SK-N-SH (cell line): ENCODE measurements at regions not wholly inside any gene's neighbourhood (a gene's known extent, or its start where the extent isn't known, plus 50 kb on each side); places are given as distances from the start of the nearest gene placed in this dataset.

ENCODE experiments used
- CTCF ChIA-PET: fragments of 300-600, 350-600 bp; formaldehyde crosslinking; extraction: SDS; loops from one replicate; lab custom pipeline; 2021; lab: Yijun Ruan, JAX
- POLR2A ChIA-PET: fragments of 350-600 bp; sonication (Branson Sonifier 250); formaldehyde crosslinking; extraction: SDS; loops from one replicate; lab custom pipeline; 2020; ENCODE audit warnings: antibody characterized with exemption, inconsistent platforms; lab: Yijun Ruan, JAX
- DNase-seq: peaks from one replicate; pipeline ENCODE4 v3.0.0; 2012
- H2AFZ ChIP-seq: fragments of 200-600 bp; sonication (generic); 2 replicates; pipeline ENCODE4 v1.8.1; 2016; ENCODE audit warnings: antibody characterized with exemption, mild to moderate bottlenecking, low read depth
- H3F3A ChIP-seq: fragments of 200-600 bp; sonication (generic); replicated peaks from 2 replicates; pipeline ENCODE3; 2016; ENCODE audit warnings: antibody characterized with exemption, mild to moderate bottlenecking; ENCODE audit not compliant: insufficient read depth
- H3K27ac ChIP-seq, 2 experiments: fragments of 200-500 bp in 1 of 2; fragments of 200-600 bp in 1 of 2; sonication (Bioruptor generic) in 1 of 2; sonication (generic), shearing (Covaris generic) in 1 of 2; 2 replicates each; pipeline versions ENCODE4 v1.5.1 to v1.6.1; 2014 to 2016; ENCODE audit warnings: low read depth in 2 of 2, inconsistent platforms in 1 of 2, low read length in 1 of 2, mild to moderate bottlenecking in 1 of 2, mixed read lengths in 1 of 2
- H3K27me3 ChIP-seq: fragments of 200-600 bp; sonication (generic), shearing (Covaris generic); 2 replicates; pipeline ENCODE4 v1.6.1; 2016; ENCODE audit warnings: mixed run types; ENCODE audit not compliant: insufficient read depth
- H3K36me3 ChIP-seq, 2 experiments: fragments of 200-500 bp in 1 of 2; fragments of 200-600 bp in 1 of 2; sonication (Bioruptor generic) in 1 of 2; sonication (generic) in 1 of 2; replicated peaks in 1 of 2; 2 replicates each; pipeline versions ENCODE3 to v1.5.1; 2014 to 2016; ENCODE audit warnings: low read length in 1 of 2, mild to moderate bottlenecking in 1 of 2; ENCODE audit not compliant: insufficient read depth in 2 of 2, control insufficient read depth in 1 of 2
- H3K4me1 ChIP-seq, 2 experiments: fragments of 200-500 bp in 1 of 2; fragments of 200-600 bp in 1 of 2; sonication (Bioruptor generic) in 1 of 2; sonication (generic), shearing (Covaris generic) in 1 of 2; 2 replicates each; pipeline versions ENCODE4 v1.5.1 to v1.6.1; 2014 to 2016; ENCODE audit warnings: low read depth in 1 of 2, low read length in 1 of 2, mixed run types in 1 of 2; ENCODE audit not compliant: insufficient read depth in 2 of 2, control insufficient read depth in 1 of 2
- H3K4me2 ChIP-seq: fragments of 200-600 bp; sonication (generic), shearing (Covaris generic); 2 replicates; pipeline ENCODE4 v1.6.1; 2017; ENCODE audit warnings: mixed run types
- H3K4me3 ChIP-seq, 2 experiments: fragments of 200-500 bp in 1 of 2; fragments of 200-600 bp in 1 of 2; sonication (Bioruptor generic) in 1 of 2; sonication (generic), shearing (Covaris generic) in 1 of 2; 2 replicates each; pipeline versions ENCODE4 v1.5.1 to v1.8.1; 2014 to 2016; ENCODE audit warnings: low read depth in 2 of 2, inconsistent platforms in 1 of 2, low read length in 1 of 2, mild to moderate bottlenecking in 1 of 2, mixed read lengths in 1 of 2, moderate library complexity in 1 of 2
- H3K79me2 ChIP-seq: fragments of 200-600 bp; sonication (generic); 2 replicates; pipeline ENCODE4 v1.8.1; 2017; ENCODE audit warnings: mild to moderate bottlenecking; ENCODE audit not compliant: insufficient read depth
- H3K9ac ChIP-seq: fragments of 200-600 bp; sonication (generic); 2 replicates; pipeline ENCODE4 v1.6.1; 2017; ENCODE audit warnings: mixed run types
- H3K9me2 ChIP-seq: fragments of 200-600 bp; sonication (generic); 2 replicates; pipeline ENCODE4 v1.6.1; 2017; ENCODE audit warnings: mixed run types
- H3K9me3 ChIP-seq: fragments of 200-600 bp; sonication (generic); 2 replicates; pipeline ENCODE4 v1.6.1; 2017; ENCODE audit warnings: mixed run types, mild to moderate bottlenecking, moderate library complexity
- H4K20me1 ChIP-seq: fragments of 200-600 bp; sonication (generic); 2 replicates; pipeline ENCODE4 v1.6.1; 2017; ENCODE audit warnings: mild to moderate bottlenecking, mixed run types; ENCODE audit not compliant: insufficient read depth
- CHD2 ChIP-seq: fragments of 150-350 bp; IDR thresholded peaks from 2 replicates; pipeline ENCODE4 v1.6.1; 2018; ENCODE audit warnings: low read length; ENCODE audit not compliant: partially characterized antibody
- EP300 ChIP-seq, 2 experiments: IDR thresholded peaks; 2 replicates each; pipeline versions ENCODE4 v1.4.0 to v1.6.1; 2012; ENCODE audit warnings: borderline replicate concordance in 1 of 2, low read depth in 1 of 2, low read length in 1 of 2
- EZH2phosphoT487 ChIP-seq: fragments of 200-600 bp; sonication (generic); IDR thresholded peaks from 2 replicates; pipeline ENCODE4 v1.6.1; 2017; ENCODE audit warnings: low read depth, mixed run types, mild to moderate bottlenecking, antibody characterized with exemption, moderate library complexity, borderline replicate concordance
- FOXJ3 ChIP-seq: sonication (generic); formaldehyde crosslinking; IDR thresholded peaks from 2 replicates; pipeline ENCODE4 v1.5.1; 2020; ENCODE audit warnings: mild to moderate bottlenecking, missing genetic modification reagents
- FOXM1 ChIP-seq: IDR thresholded peaks from 2 replicates; pipeline ENCODE4 v1.4.0; 2012; ENCODE audit warnings: low read depth, mild to moderate bottlenecking
- GABPA ChIP-seq: IDR thresholded peaks from 2 replicates; pipeline ENCODE4 v1.4.0; 2012; ENCODE audit warnings: low read depth, mild to moderate bottlenecking
- GATA2 ChIP-seq: sonication (generic); formaldehyde crosslinking; IDR thresholded peaks from 2 replicates; pipeline ENCODE4 v1.5.0; 2020; ENCODE audit warnings: mild to moderate bottlenecking, missing genetic modification reagents
- NFIC ChIP-seq: IDR thresholded peaks from 2 replicates; pipeline ENCODE4 v1.4.0; 2012; ENCODE audit warnings: borderline replicate concordance
- NRF1 ChIP-seq: IDR thresholded peaks from 2 replicates; pipeline ENCODE4 v1.6.1; 2012; ENCODE audit warnings: low read depth, mild to moderate bottlenecking, low read length
- REST ChIP-seq: IDR thresholded peaks from 2 replicates; pipeline ENCODE4 v1.6.1; 2012; ENCODE audit warnings: mild to moderate bottlenecking, low read depth, low read length, moderate library complexity
- RFX5 ChIP-seq: IDR thresholded peaks from 2 replicates; pipeline ENCODE4 v1.6.1; 2012; ENCODE audit warnings: mild to moderate bottlenecking, improper control_type of control experiment, low read length
- RXRA ChIP-seq: IDR thresholded peaks from 2 replicates; pipeline ENCODE4 v1.4.0; 2012; ENCODE audit warnings: low read depth, mild to moderate bottlenecking, borderline replicate concordance
- TAF1 ChIP-seq: IDR thresholded peaks from 2 replicates; pipeline ENCODE4 v1.6.1; 2012; ENCODE audit warnings: low read depth, mild to moderate bottlenecking, low read length, moderate library complexity, borderline replicate concordance
- TCF12 ChIP-seq: IDR thresholded peaks from 2 replicates; pipeline ENCODE4 v1.4.0; 2012
- WGBS: methylation state at CpG from one replicate; pipeline ENCODE4 v1.1.6; 2017; ENCODE audit warnings: low lambda C conversion rate; 5-methylcytosine and 5-hydroxymethylcytosine counted together
- TF ChIP-seq, protein P1 (sequence below): IDR thresholded peaks from 2 replicates; pipeline ENCODE4 v1.4.0; 2012; ENCODE audit warnings: low read depth, borderline replicate concordance
- TF ChIP-seq, protein P2 (sequence below): fragments of 150-350 bp; IDR thresholded peaks from 2 replicates; pipeline ENCODE4 v1.6.1; 2016; ENCODE audit warnings: mild to moderate bottlenecking, low read depth, low read length
- TF ChIP-seq, protein P3 (sequence below): IDR thresholded peaks from 2 replicates; pipeline ENCODE4 v1.4.0; 2012; ENCODE audit warnings: low read depth

GRCh38 chr12:86526060-86526595 is 269.9 kb upstream of the MGAT4C start:
- 89% methylated on average over 4 of the region's 4 CpGs for WGBS

GRCh38 chr12:86523844-86524243 is 267.7 kb upstream of the MGAT4C start:
- H3K9me2 ChIP-seq = no peaks in the 10 kb centered on the region
- H3K79me2 ChIP-seq = no peaks in the 10 kb centered on the region
- POLR2A ChIA-PET = no interaction called here
- no peak overlapping the region for H3K4me3 ChIP-seq
- H3F3A ChIP-seq = no peaks in the 10 kb centered on the region
- H3K4me1 ChIP-seq = no peaks in the 10 kb centered on the region
- H3K9ac ChIP-seq = no peak overlapping the region
- H3K36me3 ChIP-seq = no peaks in the 10 kb centered on the region
- TF ChIP-seq TCF12 (no peak), CHD2 (no peak), GABPA (no peak), RXRA (no peak), FOXM1 (no peak), FOXJ3 (CRISPR knock-in tag) (no peak), NFIC (no peak), NRF1 (no peak), RFX5 (no peak), GATA2 (no peak)
- TF ChIP-seq, protein P1, sequence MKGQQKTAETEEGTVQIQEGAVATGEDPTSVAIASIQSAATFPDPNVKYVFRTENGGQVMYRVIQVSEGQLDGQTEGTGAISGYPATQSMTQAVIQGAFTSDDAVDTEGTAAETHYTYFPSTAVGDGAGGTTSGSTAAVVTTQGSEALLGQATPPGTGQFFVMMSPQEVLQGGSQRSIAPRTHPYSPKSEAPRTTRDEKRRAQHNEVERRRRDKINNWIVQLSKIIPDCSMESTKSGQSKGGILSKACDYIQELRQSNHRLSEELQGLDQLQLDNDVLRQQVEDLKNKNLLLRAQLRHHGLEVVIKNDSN = no peak
- TF ChIP-seq, protein P2, sequence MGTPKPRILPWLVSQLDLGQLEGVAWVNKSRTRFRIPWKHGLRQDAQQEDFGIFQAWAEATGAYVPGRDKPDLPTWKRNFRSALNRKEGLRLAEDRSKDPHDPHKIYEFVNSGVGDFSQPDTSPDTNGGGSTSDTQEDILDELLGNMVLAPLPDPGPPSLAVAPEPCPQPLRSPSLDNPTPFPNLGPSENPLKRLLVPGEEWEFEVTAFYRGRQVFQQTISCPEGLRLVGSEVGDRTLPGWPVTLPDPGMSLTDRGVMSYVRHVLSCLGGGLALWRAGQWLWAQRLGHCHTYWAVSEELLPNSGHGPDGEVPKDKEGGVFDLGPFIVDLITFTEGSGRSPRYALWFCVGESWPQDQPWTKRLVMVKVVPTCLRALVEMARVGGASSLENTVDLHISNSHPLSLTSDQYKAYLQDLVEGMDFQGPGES = no peak
- H3K27ac ChIP-seq = no peak overlapping the region
- no peak overlapping the region for H3K4me2 ChIP-seq
- no peaks in the 10 kb centered on the region for H4K20me1 ChIP-seq
- DNase-seq = no peak
- H2AFZ ChIP-seq = no peak overlapping the region
- no peaks in the 10 kb centered on the region for H3K9me3 ChIP-seq
- CTCF ChIA-PET = no interaction called here
- no peaks in the 10 kb centered on the region for H3K27me3 ChIP-seq
- 89% methylated on average over 3 of the region's 3 CpGs for WGBS

More at GRCh38 chr12:86526060-86526595, 269.9 kb upstream of the MGAT4C start:
- CTCF ChIA-PET = no interaction called here
- Histone ChIP-seq H3K9me2 (no peaks in the 10 kb centered on the region), H3K4me3 (no peak overlapping the region), H3K9ac (no peak overlapping the region), H3K4me1 (no peaks in the 10 kb centered on the region), H3K27ac (no peak overlapping the region), H3K27me3 (no peaks in the 10 kb centered on the region), H3K9me3 (no peaks in the 10 kb centered on the region), H3K36me3 (no peaks in the 10 kb centered on the region)
- no peak for DNase-seq
- TF ChIP-seq TAF1 (no peak), EP300 (IDR thresholded peaks at IDR 0.05; ENCODE audit: borderline replicate concordance in 1 of 2, low read depth in 1 of 2, low read length in 1 of 2) (no peak), REST (no peak), EZH2phosphoT487 (no peak)
- TF ChIP-seq, protein P3, sequence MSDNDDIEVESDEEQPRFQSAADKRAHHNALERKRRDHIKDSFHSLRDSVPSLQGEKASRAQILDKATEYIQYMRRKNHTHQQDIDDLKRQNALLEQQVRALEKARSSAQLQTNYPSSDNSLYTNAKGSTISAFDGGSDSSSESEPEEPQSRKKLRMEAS = no peak
- TF ChIP-seq, all 33 proteins: peak for 0
- Histone ChIP-seq H3F3A (no peaks in the 10 kb centered on the region), H4K20me1 (no peaks in the 10 kb centered on the region), H3K79me2 (no peaks in the 10 kb centered on the region), H2AFZ (no peak overlapping the region), H3K4me2 (no peak overlapping the region)
- POLR2A ChIA-PET = no interaction called here
